Peyer's patch (tissue), 4 donors: ENCODE measurements at regions not wholly inside any gene's neighbourhood (a gene's known extent, or its start where the extent isn't known, plus 50 kb on each side); places are given as distances from the start of the nearest gene placed in this dataset.

ENCODE experiments used
- DNase-seq, 3 donors: peaks; one replicate each; pipeline ENCODE4 v3.0.0-alpha.2; 2017 to 2019
- H3K27ac ChIP-seq, 4 donors: fragments of 200-600 bp; sonication (generic); one replicate each; pipeline ENCODE4 v1.5.1; 2016 to 2019
- H3K27me3 ChIP-seq, 2 donors: fragments of 200-600 bp; sonication (generic); one replicate each; pipeline ENCODE4 v1.5.1; 2019
- H3K36me3 ChIP-seq, 3 donors: fragments of 200-600 bp; sonication (generic); one replicate each; pipeline ENCODE4 v1.5.1; 2016 to 2019
- H3K4me1 ChIP-seq, 4 donors: fragments of 200-600 bp; sonication (generic); one replicate each; pipeline ENCODE4 v1.5.1; 2016 to 2019
- H3K4me3 ChIP-seq, 4 donors: fragments of 200-600 bp; sonication (generic); 1 replicate in 3 of 4; 2 replicates in 1 of 4; pipeline ENCODE4 v1.5.1; 2016 to 2019; ENCODE audit warnings: mild to moderate bottlenecking in 1 of 4
- H3K9me3 ChIP-seq, 4 donors: fragments of 200-600 bp; sonication (generic); one replicate each; pipeline ENCODE4 v1.5.1; 2016 to 2019; ENCODE audit warnings: mild to moderate bottlenecking in 1 of 4
- CTCF ChIP-seq, 6 experiments: fragments of 450-650 bp in 4 of 6; fragments of 200-600 bp in 2 of 6; sonication (generic) in 1 of 6; IDR thresholded peaks; one replicate each; pipeline ENCODE4 v1.5.1; 2017 to 2019; ENCODE audit warnings: antibody characterized with exemption in 6 of 6, mild to moderate bottlenecking in 3 of 6, moderate library complexity in 1 of 6
- POLR2A ChIP-seq, 2 donors: fragments of 450-650 bp; IDR thresholded peaks; one replicate each; pipeline ENCODE4 v1.5.1; 2017; ENCODE audit warnings: antibody characterized with exemption in 2 of 2, mild to moderate bottlenecking in 2 of 2, moderate library complexity in 2 of 2

- Histone ChIP-seq H3K27ac (no peak overlapping the region), H3K4me1 (no peaks in the 10 kb centered on the region), H3K36me3 (no peaks in the 10 kb centered on the region), H3K27me3 (no peaks in the 10 kb centered on the region), H3K9me3 (no peaks in the 10 kb centered on the region), H3K4me3 (no peak overlapping the region)
- no peak for DNase-seq
- TF ChIP-seq POLR2A (IDR thresholded peaks at IDR 0.05) (no peak), CTCF (IDR thresholded peaks at IDR 0.05) (no peak)
Observed at GRCh38 chr16:51670527-51670926, 519.5 kb upstream of the SALL1 start.

- TF ChIP-seq CTCF (IDR thresholded peaks at IDR 0.05) (no peak), POLR2A (IDR thresholded peaks at IDR 0.05) (no peak)
- Histone ChIP-seq H3K36me3 (no peaks in the 10 kb centered on the region), H3K27ac (no peak overlapping the region), H3K27me3 (no peaks in the 10 kb centered on the region), H3K4me1 (no peaks in the 10 kb centered on the region), H3K4me3 (no peak overlapping the region), H3K9me3 (no peaks in the 10 kb centered on the region)
- no peak for DNase-seq
Observed at GRCh38 chr16:51666821-51667220, 515.8 kb upstream of the SALL1 start.

DNA sequence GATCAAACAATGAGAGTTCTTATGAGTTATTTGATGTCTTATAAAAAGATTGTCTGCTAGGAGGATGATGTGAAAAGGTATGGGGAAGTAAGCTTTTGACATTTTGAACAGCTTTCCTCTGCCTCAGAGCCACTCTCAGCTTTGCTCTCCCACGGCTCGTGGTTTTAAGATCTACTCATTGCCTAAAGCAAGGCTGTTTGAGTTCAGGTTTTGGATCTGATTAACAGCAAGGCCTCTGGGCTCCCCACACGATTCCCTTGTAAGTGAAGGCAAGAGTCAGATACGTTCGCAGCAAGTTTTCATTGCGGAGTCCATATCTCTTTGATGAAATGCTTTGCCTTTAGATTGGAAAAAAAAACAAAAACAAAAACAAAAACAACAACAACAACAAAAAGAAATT lies 515.0 kb upstream of the SALL1 start:
- Histone ChIP-seq H3K36me3 (no peaks in the 10 kb centered on the region), H3K9me3 (no peaks in the 10 kb centered on the region), H3K27ac (no peak overlapping the region), H3K4me3 (no peak overlapping the region), H3K27me3 (no peaks in the 10 kb centered on the region), H3K4me1 (no peaks in the 10 kb centered on the region)
- TF ChIP-seq CTCF (IDR thresholded peaks at IDR 0.05) (no peak), POLR2A (IDR thresholded peaks at IDR 0.05) (no peak)
- no peak for DNase-seq

GRCh38 chr16:51665436-51665998 lies 514.4 kb upstream of the SALL1 start:
- Histone ChIP-seq H3K27me3 (no peaks in the 10 kb centered on the region), H3K4me3 (no peak overlapping the region), H3K4me1 (no peaks in the 10 kb centered on the region), H3K36me3 (no peaks in the 10 kb centered on the region), H3K9me3 (no peaks in the 10 kb centered on the region), H3K27ac (no peak overlapping the region)
- DNase-seq: no peak
- TF ChIP-seq CTCF (IDR thresholded peaks at IDR 0.05) (no peak), POLR2A (IDR thresholded peaks at IDR 0.05) (no peak)

GRCh38 chr16:51658531-51658930 lies 507.5 kb upstream of the SALL1 start:
- Histone ChIP-seq H3K4me1 (no peaks in the 10 kb centered on the region), H3K4me3 (no peak overlapping the region), H3K9me3 (no peaks in the 10 kb centered on the region), H3K27ac (no peak overlapping the region), H3K27me3 (no peaks in the 10 kb centered on the region), H3K36me3 (no peaks in the 10 kb centered on the region)
- TF ChIP-seq CTCF (IDR thresholded peaks at IDR 0.05) (no peak), POLR2A (IDR thresholded peaks at IDR 0.05) (no peak)
- no peak for DNase-seq

DNA sequence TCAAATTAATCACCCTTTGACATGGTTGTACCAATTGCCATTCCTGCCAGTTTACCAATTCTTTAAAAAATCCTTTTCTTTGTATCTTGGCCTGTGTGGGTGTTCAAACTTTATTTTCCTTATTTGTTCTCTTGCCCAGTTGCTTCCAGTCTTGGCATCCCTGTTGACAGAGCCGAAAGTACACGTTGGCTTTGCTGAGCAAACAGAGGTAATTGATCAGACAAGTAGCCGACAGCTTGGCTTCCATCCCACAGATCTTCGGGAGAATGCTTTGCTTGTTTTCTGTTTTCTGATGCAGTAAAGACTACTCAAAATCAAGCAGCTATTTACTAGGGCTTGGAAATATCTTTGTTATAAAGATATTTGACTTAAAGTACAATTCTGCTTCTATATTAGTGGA lies 506.8 kb upstream of the SALL1 start:
- H3K4me1 ChIP-seq: no peaks in the 10 kb centered on the region
- TF ChIP-seq CTCF (IDR thresholded peaks at IDR 0.05) (no peak), POLR2A (IDR thresholded peaks at IDR 0.05) (no peak)
- no peaks in the 10 kb centered on the region for H3K9me3 ChIP-seq
- H3K4me3 ChIP-seq: no peak overlapping the region
- no peak for DNase-seq
- no peaks in the 10 kb centered on the region for H3K27me3 ChIP-seq
- no peak overlapping the region for H3K27ac ChIP-seq
- H3K36me3 ChIP-seq: no peaks in the 10 kb centered on the region
